Heart left ventricle (tissue), 16 donors: ENCODE measurements at regions not wholly inside any gene's neighbourhood (a gene's known extent, or its start where the extent isn't known, plus 50 kb on each side); places are given as distances from the start of the nearest gene placed in this dataset.
A peak's percentile ranks its signal among the peaks of the same experiment; 100 is the strongest.

ENCODE experiments used
- ATAC-seq, 4 donors: fragments of 200-7000 bp; cut with Tn5 transposase; one replicate each; pipeline ENCODE4 v1.9.1; 2020 to 2022; ENCODE audit warnings: moderate library complexity in 4 of 4, mild to moderate bottlenecking in 3 of 4, moderate number of reproducible peaks in 1 of 4
- DNase-seq, 5 donors: peaks; one replicate each; pipeline ENCODE4 v3.0.0-alpha.2; 2020
- H3K27ac ChIP-seq, 12 donors: fragments of 200-600 bp; sonication (generic) in 4 of 12; one replicate each; pipeline versions ENCODE4 v1.5.0 to v1.8.0; 2016 to 2022; ENCODE audit warnings: mild to moderate bottlenecking in 2 of 12
- H3K27me3 ChIP-seq, 9 donors: fragments of 200-600 bp; sonication (generic) in 2 of 9; one replicate each; pipeline versions ENCODE4 v1.5.1 to v1.8.0; 2016 to 2022; ENCODE audit warnings: mild to moderate bottlenecking in 3 of 9
- H3K36me3 ChIP-seq, 9 donors: fragments of 200-600 bp; sonication (generic) in 2 of 9; one replicate each; pipeline versions ENCODE4 v1.5.0 to v1.8.0; 2018 to 2022; ENCODE audit warnings: mild to moderate bottlenecking in 2 of 9
- H3K4me1 ChIP-seq, 12 donors: fragments of 200-600 bp; sonication (generic) in 4 of 12; one replicate each; pipeline versions ENCODE4 v1.5.0 to v1.8.0; 2016 to 2022; ENCODE audit warnings: mild to moderate bottlenecking in 3 of 12
- H3K4me3 ChIP-seq, 12 donors: fragments of 200-600 bp; sonication (generic) in 4 of 12; one replicate each; pipeline versions ENCODE4 v1.5.0 to v1.8.0; 2017 to 2022; ENCODE audit warnings: mild to moderate bottlenecking in 9 of 12, moderate library complexity in 4 of 12
- H3K9me3 ChIP-seq, 12 donors: fragments of 200-600 bp; sonication (generic) in 4 of 12; one replicate each; pipeline versions ENCODE4 v1.5.0 to v1.8.0; 2016 to 2022; ENCODE audit warnings: mild to moderate bottlenecking in 1 of 12
- CTCF ChIP-seq, 12 donors: fragments of 200-600 bp; sonication (generic) in 4 of 12; IDR thresholded peaks; one replicate each; pipeline versions ENCODE4 v1.5.0 to v1.8.0; 2018 to 2022; ENCODE audit warnings: antibody characterized with exemption in 12 of 12, mild to moderate bottlenecking in 5 of 12
- POLR2A ChIP-seq, 2 donors: fragments of 450-650 bp; IDR thresholded peaks; one replicate each; pipeline ENCODE4 v1.6.1; 2017; ENCODE audit warnings: antibody characterized with exemption in 2 of 2, mild to moderate bottlenecking in 2 of 2, moderate library complexity in 2 of 2
- WGBS, 4 donors: extraction: QIAGEN DNeasy Blood & Tissue Kit in 2 of 4; methylation state at CpG; one replicate each; pipeline versions ENCODE4 v1.1.5 to v1.1.7; 2013 to 2018; 5-methylcytosine and 5-hydroxymethylcytosine counted together
- intact Hi-C, 10 donors: fragments of 100-400 bp; cut with DNase I; formaldehyde crosslinking; loops; one replicate each; pipeline versions ENCODE4 v1.11.1 to v1.14.2; 2022
- donor health status: ischemic (EF 13 %, LVEDD 7.1; RV severe dilation, severe dysfunction).
- donor health status: healthy with polysubstance abuse.
- donor health status: DM: no; HTN: yes; CAD: no.
- donor health status: DM: no; HTN: no; CAD: no.
- donor health status: ischemic (EF 25% LVEDD 6.9; RV normal size, moderate dysfunction).
- donor health status: ischemic (EF 25% LVEDD 5.7; RV mildly dilated, moderate dysfunction).
- donor health status: healthy.
- donor health status: DM: yes; HTN: yes; CAD: no.
- donor health status: ischemic (EF 35%, LVEDD 5.7; RV mildly dilated, moderate dysfunction).
- donor health status: nonischemic (EF 11% LVEDD 7.7; RV severe dilation, severe dysfunction).
- donor health status: DM: yes; HTN: yes; CAD: no.
- donor health status: PGD.
- donor health status: ischemic (EF 29% LVEDD 5.4; RV normal size, mild dysfunction).
- donor health status: nonischemic (EF 23%, LVEDD 6.1; RV moderate dilation, normal function).

- intact Hi-C loops, result no loop called here
- no peak overlapping the region for H3K27ac ChIP-seq
- TF ChIP-seq CTCF (IDR thresholded peaks at IDR 0.05), result no peak
- TF ChIP-seq POLR2A (IDR thresholded peaks at IDR 0.05), result no peak
- H3K36me3 ChIP-seq, result no peaks in the 10 kb centered on the region
- ATAC-seq (no peak), DNase-seq (no peak)
- peaks cover 0 to 24% (median 8%) of the 10 kb centered on the region in 12 donors for H3K9me3 ChIP-seq
- WGBS, 4 donors, result 63 to 100% (median 67%) methylated on average over 1 to 3 of the region's 3 CpGs
- H3K4me3 ChIP-seq, result no peak overlapping the region
- H3K4me1 ChIP-seq, result no peaks in the 10 kb centered on the region
- no peaks in the 10 kb centered on the region for H3K27me3 ChIP-seq
These were observed 1107.6 kb downstream of the C4orf33 start for GRCh38 chr4:130203571-130203970.

DNA sequence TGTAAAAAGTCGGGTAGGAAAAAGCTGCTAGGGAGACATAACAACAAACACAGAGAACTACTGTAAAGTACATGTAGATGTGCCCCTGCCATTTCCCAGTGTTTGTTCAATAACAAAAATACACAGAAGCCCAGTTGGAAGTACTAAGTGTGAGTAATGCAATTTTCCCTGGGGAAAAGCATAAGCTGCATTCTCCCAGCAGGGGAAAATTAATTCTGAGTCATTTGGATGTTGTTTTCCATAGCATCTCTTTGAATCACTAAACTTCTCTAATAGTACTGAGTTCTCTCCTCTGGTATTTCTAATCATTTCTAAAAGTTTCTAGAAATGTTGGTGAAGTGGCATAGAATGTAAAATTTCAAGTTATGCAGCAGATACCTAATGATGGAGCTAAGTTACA, 1114.9 kb downstream of the C4orf33 start:
- Histone ChIP-seq H3K4me1 (peaks cover 0 to 9% (median 0%) of the 10 kb centered on the region in 12 donors), H3K27ac (no peak overlapping the region), H3K9me3 (no peaks in the 10 kb centered on the region), H3K36me3 (no peaks in the 10 kb centered on the region), H3K4me3 (no peak overlapping the region), H3K27me3 (no peaks in the 10 kb centered on the region)
- DNase-seq (no peak), ATAC-seq (no peak)
- intact Hi-C loops, result no loop called here
- TF ChIP-seq POLR2A (IDR thresholded peaks at IDR 0.05), result no peak
- TF ChIP-seq CTCF (IDR thresholded peaks at IDR 0.05), result no peak
- WGBS, 4 donors, result 15 to 30% (median 22%) methylated on average over 1 of the region's 1 CpG

DNA sequence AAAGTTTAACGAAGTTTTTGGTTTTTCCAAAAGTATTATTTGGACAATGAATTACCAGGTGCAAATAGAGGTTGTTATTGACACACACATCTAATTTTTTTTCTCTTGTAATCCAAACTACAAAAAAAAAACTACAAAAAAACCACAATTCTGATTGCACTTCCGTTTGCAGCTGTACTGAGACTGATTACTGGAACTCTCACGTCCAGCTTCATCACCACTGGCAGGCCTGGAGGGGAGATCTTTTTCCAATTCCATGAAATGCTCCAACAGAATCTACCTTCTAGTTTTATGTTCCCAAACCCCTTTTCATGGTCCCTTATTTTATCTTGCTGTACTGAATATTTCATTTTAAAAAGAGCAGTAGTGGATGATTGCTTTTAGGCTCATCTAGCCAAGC, 1118.3 kb downstream of the C4orf33 start:
- no peak for TF ChIP-seq CTCF (IDR thresholded peaks at IDR 0.05)
- no peak for TF ChIP-seq POLR2A (IDR thresholded peaks at IDR 0.05)
- Histone ChIP-seq H3K9me3 (no peaks in the 10 kb centered on the region), H3K4me3 (no peak overlapping the region), H3K36me3 (no peaks in the 10 kb centered on the region), H3K4me1 (peaks cover 0 to 9% (median 0%) of the 10 kb centered on the region in 12 donors), H3K27me3 (no peaks in the 10 kb centered on the region), H3K27ac (no peak overlapping the region)
- intact Hi-C loops, result no loop called here
- no peak for DNase-seq
- WGBS, 4 donors, result 54 to 63% (median 58%) methylated on average over 3 of the region's 3 CpGs
- no peak for ATAC-seq

DNA sequence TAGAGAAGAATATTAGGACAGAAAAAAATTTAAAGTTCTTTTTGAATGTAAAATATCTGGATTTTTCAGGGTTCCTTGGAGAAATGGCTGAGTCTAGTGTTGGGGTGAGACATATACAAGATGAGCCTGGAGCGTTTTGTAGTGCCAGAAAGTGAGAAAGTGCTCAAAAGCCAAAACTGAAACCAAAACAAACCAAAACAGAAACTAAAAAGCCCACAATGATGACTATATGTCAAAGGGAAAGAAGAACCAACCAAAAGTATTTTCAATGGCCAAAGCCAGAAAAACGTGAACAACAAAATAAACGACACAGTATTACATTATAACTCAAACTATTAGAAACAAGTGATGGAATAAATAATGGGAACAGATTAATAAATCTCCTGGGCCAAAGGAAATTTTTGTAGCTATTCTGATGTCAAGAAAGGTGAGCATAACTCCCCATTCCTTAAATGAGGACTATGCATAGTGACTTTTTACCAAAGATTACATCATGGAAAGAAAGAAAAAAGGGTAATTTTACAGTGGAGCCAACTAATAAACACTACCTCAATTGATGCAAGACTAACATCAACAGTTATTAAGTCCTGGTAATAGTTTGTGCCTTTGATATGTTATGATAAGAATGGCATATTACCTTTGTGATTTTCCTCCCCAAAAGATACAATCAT, 1137.6 kb downstream of the C4orf33 start:
- no peaks in the 10 kb centered on the region for H3K4me1 ChIP-seq
- ATAC-seq, result no peak
- 58 to 71% (median 61%) methylated on average over 3 of the region's 3 CpGs for WGBS, 4 donors
- no peak for TF ChIP-seq POLR2A (IDR thresholded peaks at IDR 0.05)
- TF ChIP-seq CTCF (IDR thresholded peaks at IDR 0.05), result no peak
- no peak for DNase-seq
- H3K9me3 ChIP-seq, result no peaks in the 10 kb centered on the region
- no peak overlapping the region for H3K27ac ChIP-seq
- H3K4me3 ChIP-seq, result peak overlapping the region in 1 of 12 donors; percentile 22
- no peaks in the 10 kb centered on the region for H3K36me3 ChIP-seq
- intact Hi-C loops, result no loop called here
- no peaks in the 10 kb centered on the region for H3K27me3 ChIP-seq
